ENCODE measurements at regions not wholly inside any gene's neighbourhood (a gene's known extent, or its start where the extent isn't known, plus 50 kb on each side); places are given as distances from the start of the nearest gene placed in this dataset.

DNA sequence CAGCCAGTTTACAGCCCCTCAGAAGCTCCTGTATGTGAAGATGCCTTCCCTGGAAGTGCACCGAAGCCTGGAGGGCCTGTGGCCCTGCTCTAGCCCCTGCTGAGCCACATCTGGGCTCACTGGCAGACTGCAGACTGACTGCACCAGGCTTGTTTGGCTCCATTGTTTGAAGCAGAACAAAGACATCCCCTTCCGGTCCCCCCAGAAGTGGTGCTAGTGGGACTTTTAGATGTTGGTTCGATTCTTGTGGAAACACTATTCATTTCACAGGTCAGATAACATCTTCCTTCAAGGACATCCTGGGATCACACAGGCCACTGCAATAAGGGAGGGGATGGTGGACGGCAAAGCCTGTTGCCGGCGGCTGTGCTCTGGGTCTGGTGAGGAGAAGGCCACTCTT lies 57.8 kb upstream of the CBLN2 start:
- Histone ChIP-seq H3K27ac (ENCODE audit: low read length) (no peak overlapping the region), H3K4me1 (ENCODE audit: control insufficient read depth, insufficient read depth, low read length) (no peaks in the 10 kb centered on the region), H3K4me3 (ENCODE audit: low read length) (no peak overlapping the region), H3K36me3 (ENCODE audit: control insufficient read depth, insufficient read depth, low read length) (no peaks in the 10 kb centered on the region), H3K9me3 (ENCODE audit: control insufficient read depth, insufficient read depth, low read length) (no peaks in the 10 kb centered on the region), H3K27me3 (ENCODE audit: control insufficient read depth, insufficient read depth, low read length) (no peaks in the 10 kb centered on the region)
- no CpG with 5 or more reads among the region's 6 CpGs for WGBS (ENCODE audit: insufficient coverage, insufficient read length)
- no peak for DNase-seq (ENCODE audit: low read depth, low spot score)

DNA sequence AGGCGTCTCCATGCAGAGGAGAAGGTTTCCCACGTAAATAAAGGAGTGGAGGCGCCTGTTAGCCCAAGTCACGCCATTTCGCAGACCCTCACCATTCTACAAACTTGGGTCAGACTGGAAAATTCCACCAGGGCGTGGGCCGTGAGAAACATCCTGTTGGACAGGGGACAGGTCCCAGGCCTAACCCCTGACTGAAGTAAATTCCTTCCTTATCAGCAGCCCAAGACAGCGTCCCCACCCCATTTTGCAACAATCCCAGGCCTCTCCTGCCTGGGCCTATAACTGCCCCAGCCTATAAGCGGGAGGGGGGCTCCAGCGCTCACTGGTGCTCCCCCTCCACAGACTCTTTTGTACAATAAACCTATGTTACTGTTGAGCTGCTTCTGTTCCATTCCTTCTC lies 57.3 kb upstream of the CBLN2 start:
- no CpG with 5 or more reads among the region's 10 CpGs for WGBS (ENCODE audit: insufficient coverage, insufficient read length)
- no peak for DNase-seq (ENCODE audit: low read depth, low spot score)
- no peak overlapping the region for H3K27ac ChIP-seq (ENCODE audit: low read length)
- H3K4me3 ChIP-seq (ENCODE audit: low read length), result no peak overlapping the region
- H3K36me3 ChIP-seq (ENCODE audit: control insufficient read depth, insufficient read depth, low read length), result no peaks in the 10 kb centered on the region
- H3K4me1 ChIP-seq (ENCODE audit: control insufficient read depth, insufficient read depth, low read length), result no peaks in the 10 kb centered on the region
- H3K27me3 ChIP-seq (ENCODE audit: control insufficient read depth, insufficient read depth, low read length), result no peaks in the 10 kb centered on the region
- H3K9me3 ChIP-seq (ENCODE audit: control insufficient read depth, insufficient read depth, low read length), result no peaks in the 10 kb centered on the region

All from iPS DF 6.9 (cell line).